CD14-positive monocyte (primary cell): ENCODE measurements at regions not wholly inside any gene's neighbourhood (a gene's known extent, or its start where the extent isn't known, plus 50 kb on each side); places are given as distances from the start of the nearest gene placed in this dataset.

Experiments
- DNase-seq, 3 donors: peaks; one replicate each; pipeline ENCODE4 v3.0.0-alpha.2; 2011 to 2022
- H2AFZ ChIP-seq: 2 replicates; pipeline ENCODE4 v1.6.0; 2012; ENCODE audit warnings: mild to moderate bottlenecking, low read depth, low read length, inconsistent platforms; ENCODE audit not compliant: insufficient read depth, poor library complexity, severe bottlenecking
- H3K27ac ChIP-seq, 2 donors: 1 replicate in 1 of 2; 2 replicates in 1 of 2; pipeline ENCODE4 v1.5.1; 2012 to 2013; ENCODE audit warnings: low read length in 2 of 2, control low read depth in 1 of 2, inconsistent platforms in 1 of 2, low read depth in 1 of 2, mild to moderate bottlenecking in 1 of 2
- H3K27me3 ChIP-seq, 2 donors: one replicate each; pipeline versions ENCODE4 v1.6.0 to v1.6.1; 2011 to 2013; ENCODE audit warnings: low read length in 2 of 2; ENCODE audit not compliant: control insufficient read depth in 2 of 2, insufficient read depth in 2 of 2
- H3K36me3 ChIP-seq, 2 donors: replicated peaks in 1 of 2; 1 replicate in 1 of 2; 2 replicates in 1 of 2; pipeline versions ENCODE4 v1.5.1 to v1.6.1; 2012 to 2013; ENCODE audit warnings: low read length in 2 of 2, control low read depth in 1 of 2, inconsistent platforms in 1 of 2, mild to moderate bottlenecking in 1 of 2; ENCODE audit not compliant: insufficient read depth in 2 of 2, control insufficient read depth in 1 of 2
- H3K4me1 ChIP-seq, 2 donors: 1 replicate in 1 of 2; 2 replicates in 1 of 2; pipeline versions ENCODE4 v1.5.1 to v1.6.1; 2012 to 2013; ENCODE audit warnings: low read length in 2 of 2, control low read depth in 1 of 2, inconsistent platforms in 1 of 2, mild to moderate bottlenecking in 1 of 2, moderate library complexity in 1 of 2; ENCODE audit not compliant: insufficient read depth in 2 of 2, control insufficient read depth in 1 of 2
- H3K4me2 ChIP-seq: replicated peaks from 2 replicates; pipeline ENCODE3; 2012; ENCODE audit warnings: low read length, moderate library complexity, mild to moderate bottlenecking; ENCODE audit not compliant: poor library complexity, severe bottlenecking; ENCODE audit errors: extremely low read depth
- H3K4me3 ChIP-seq, 3 experiments: fragments of 200-600 bp in 1 of 3; sonication (generic) in 1 of 3; replicated peaks in 1 of 3; 1 replicate in 2 of 3; 2 replicates in 1 of 3; pipeline ENCODE4 v1.5.1; 2011 to 2013; ENCODE audit warnings: low read length in 3 of 3, mild to moderate bottlenecking in 3 of 3, control low read depth in 2 of 3, low read depth in 2 of 3, inconsistent platforms in 1 of 3, moderate library complexity in 1 of 3
- H3K79me2 ChIP-seq: 2 replicates; pipeline ENCODE4 v1.6.0; 2012; ENCODE audit warnings: mild to moderate bottlenecking, control low read depth, inconsistent platforms, low read length, moderate library complexity; ENCODE audit not compliant: insufficient read depth
- H3K9ac ChIP-seq: 2 replicates; pipeline ENCODE4 v1.6.0; 2017; ENCODE audit warnings: low read length, mild to moderate bottlenecking; ENCODE audit not compliant: insufficient read depth, poor library complexity, severe bottlenecking
- H3K9me3 ChIP-seq, 2 donors: replicated peaks in 1 of 2; 1 replicate in 1 of 2; 2 replicates in 1 of 2; pipeline versions ENCODE4 v1.5.1 to v1.6.1; 2012 to 2013; ENCODE audit warnings: low read length in 2 of 2, control low read depth in 1 of 2; ENCODE audit not compliant: control insufficient read depth in 1 of 2, insufficient read depth in 1 of 2
- H4K20me1 ChIP-seq: 2 replicates; pipeline ENCODE4 v1.6.0; 2012; ENCODE audit warnings: mild to moderate bottlenecking, low read length, control low read depth, moderate library complexity; ENCODE audit not compliant: insufficient read depth
- H3K27ac Mint-ChIP-seq, 7 donors: one replicate each; pipeline ENCODE4 v1.8.0; 2020; ENCODE audit warnings: mild to moderate bottlenecking in 7 of 7, mixed read lengths in 7 of 7, moderate library complexity in 6 of 7, inconsistent platforms in 2 of 7
- H3K27me3 Mint-ChIP-seq, 3 donors: one replicate each; pipeline ENCODE4 v1.8.0; 2021 to 2022; ENCODE audit warnings: low read depth in 3 of 3, mild to moderate bottlenecking in 3 of 3, mixed read lengths in 3 of 3, moderate library complexity in 3 of 3, inconsistent platforms in 1 of 3
- H3K36me3 Mint-ChIP-seq, 2 donors: one replicate each; pipeline ENCODE4 v1.8.0; 2020; ENCODE audit warnings: mixed read lengths in 2 of 2, inconsistent platforms in 1 of 2, mild to moderate bottlenecking in 1 of 2
- H3K4me1 Mint-ChIP-seq: one replicate; pipeline ENCODE4 v1.8.0; 2020; ENCODE audit warnings: mild to moderate bottlenecking, mixed read lengths
- H3K4me3 Mint-ChIP-seq, 2 donors: one replicate each; pipeline ENCODE4 v1.8.0; 2020; ENCODE audit warnings: mild to moderate bottlenecking in 2 of 2, mixed read lengths in 2 of 2, moderate library complexity in 1 of 2
- H3K9me3 Mint-ChIP-seq, 7 donors: one replicate each; pipeline ENCODE4 v1.8.0; 2020 to 2022; ENCODE audit warnings: mixed read lengths in 7 of 7, mild to moderate bottlenecking in 6 of 7, moderate library complexity in 6 of 7, inconsistent platforms in 2 of 7
- WGBS: methylation state at CpG from one replicate; pipeline ENCODE4 v1.1.5; 2013; ENCODE audit warnings: missing lambda C conversion rate; ENCODE audit not compliant: insufficient coverage; 5-methylcytosine and 5-hydroxymethylcytosine counted together
- intact Hi-C, 2 donors: fragments of 100-400 bp; cut with micrococcal nuclease; formaldehyde crosslinking; loops; one replicate each; pipeline versions ENCODE4 v1.15.0 to v1.15.1; 2023
- TF ChIP-seq, protein P1 (sequence below): fragments of 200-600 bp; IDR thresholded peaks from one replicate; pipeline ENCODE4 v1.8.0; 2022; ENCODE audit warnings: antibody characterized with exemption, mild to moderate bottlenecking

DNA sequence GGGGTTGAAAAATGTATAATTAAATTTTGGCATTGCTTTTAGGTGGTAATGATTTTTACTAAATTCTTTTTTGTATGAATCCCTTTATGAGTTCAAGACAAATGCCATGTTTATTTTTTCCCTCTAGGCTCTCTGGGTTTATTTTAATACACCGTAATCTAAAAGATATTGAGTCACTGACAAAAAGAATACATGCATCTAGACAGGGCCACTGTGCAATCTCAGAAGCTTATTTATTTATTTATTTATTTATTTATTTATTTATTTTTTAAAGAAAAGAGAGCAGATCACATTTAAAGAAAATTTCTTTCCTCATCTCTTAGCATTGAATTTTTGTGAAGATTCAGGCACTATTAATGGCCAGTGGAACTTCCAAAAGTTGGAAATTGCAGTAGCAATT is 283.9 kb upstream of the SLC10A2 start:
- Mint-ChIP-seq H3K27ac (no peak overlapping the region), H3K4me1 (no peaks in the 10 kb centered on the region), H3K27me3 (peaks cover 0 to 2% (median 0%) of the 10 kb centered on the region in 3 donors), H3K4me3 (no peak overlapping the region), H3K36me3 (no peaks in the 10 kb centered on the region), H3K9me3 (peaks cover 0 to 21% (median 3%) of the 10 kb centered on the region in 7 donors)
- Histone ChIP-seq H3K4me2 (no peak overlapping the region), H3K4me1 (no peaks in the 10 kb centered on the region), H4K20me1 (no peaks in the 10 kb centered on the region), H3K36me3 (no peaks in the 10 kb centered on the region), H3K27ac (no peak overlapping the region), H3K9ac (no peak overlapping the region), H3K4me3 (no peak overlapping the region), H3K27me3 (no peaks in the 10 kb centered on the region), H3K79me2 (no peaks in the 10 kb centered on the region), H2AFZ (no peak overlapping the region), H3K9me3 (peaks cover 12 to 13% of the 10 kb centered on the region in 2 donors)
- TF ChIP-seq, protein P1, sequence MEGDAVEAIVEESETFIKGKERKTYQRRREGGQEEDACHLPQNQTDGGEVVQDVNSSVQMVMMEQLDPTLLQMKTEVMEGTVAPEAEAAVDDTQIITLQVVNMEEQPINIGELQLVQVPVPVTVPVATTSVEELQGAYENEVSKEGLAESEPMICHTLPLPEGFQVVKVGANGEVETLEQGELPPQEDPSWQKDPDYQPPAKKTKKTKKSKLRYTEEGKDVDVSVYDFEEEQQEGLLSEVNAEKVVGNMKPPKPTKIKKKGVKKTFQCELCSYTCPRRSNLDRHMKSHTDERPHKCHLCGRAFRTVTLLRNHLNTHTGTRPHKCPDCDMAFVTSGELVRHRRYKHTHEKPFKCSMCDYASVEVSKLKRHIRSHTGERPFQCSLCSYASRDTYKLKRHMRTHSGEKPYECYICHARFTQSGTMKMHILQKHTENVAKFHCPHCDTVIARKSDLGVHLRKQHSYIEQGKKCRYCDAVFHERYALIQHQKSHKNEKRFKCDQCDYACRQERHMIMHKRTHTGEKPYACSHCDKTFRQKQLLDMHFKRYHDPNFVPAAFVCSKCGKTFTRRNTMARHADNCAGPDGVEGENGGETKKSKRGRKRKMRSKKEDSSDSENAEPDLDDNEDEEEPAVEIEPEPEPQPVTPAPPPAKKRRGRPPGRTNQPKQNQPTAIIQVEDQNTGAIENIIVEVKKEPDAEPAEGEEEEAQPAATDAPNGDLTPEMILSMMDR, result no peak
- no CpG with 5 or more reads among the region's 1 CpG for WGBS
- DNase-seq, result no peak
- intact Hi-C loops, result no loop called here

DNA sequence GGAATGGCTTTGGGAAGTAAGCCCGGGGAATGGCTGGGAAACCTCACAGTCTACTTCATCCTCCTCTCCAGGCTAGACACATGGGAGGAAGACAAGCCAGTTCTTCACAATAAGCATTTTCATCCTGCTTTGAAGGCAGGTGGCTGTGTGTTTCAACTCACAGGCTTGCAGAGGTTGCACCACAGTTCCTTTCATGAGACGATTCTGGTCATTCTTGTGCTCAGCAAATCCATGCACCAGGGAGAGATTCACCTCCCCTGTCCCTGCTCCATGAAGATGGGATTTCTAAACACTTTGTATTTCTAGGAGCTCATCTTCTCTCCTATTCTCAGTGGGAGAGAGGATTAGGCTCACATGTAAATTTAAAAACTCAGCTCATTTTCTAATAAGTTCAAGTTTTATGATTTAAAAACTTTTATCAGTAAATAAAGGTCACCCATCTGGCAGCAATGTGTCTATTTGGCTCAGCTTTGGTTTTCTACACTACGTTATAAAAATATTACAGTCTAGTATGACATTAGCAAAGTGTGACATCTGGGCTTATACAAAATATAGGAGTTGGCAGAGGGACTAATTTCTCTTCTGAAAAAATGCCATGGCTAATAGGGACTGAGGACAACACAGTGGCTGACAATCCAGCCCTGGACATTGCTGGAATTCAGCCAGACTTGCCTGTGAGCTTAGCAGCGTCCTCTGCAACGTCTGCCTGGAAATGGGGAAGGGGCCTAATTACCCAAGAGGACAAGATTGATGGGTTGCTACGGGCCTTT is 283.2 kb upstream of the SLC10A2 start:
- TF ChIP-seq, protein P1, result no peak
- 33% methylated on average over 1 of the region's 6 CpGs for WGBS
- Histone ChIP-seq H2AFZ (no peak overlapping the region), H3K4me2 (no peak overlapping the region), H3K27me3 (no peaks in the 10 kb centered on the region), H3K4me3 (no peak overlapping the region), H3K79me2 (no peaks in the 10 kb centered on the region), H3K9ac (no peak overlapping the region), H3K4me1 (no peaks in the 10 kb centered on the region), H3K27ac (no peak overlapping the region), H3K36me3 (no peaks in the 10 kb centered on the region), H4K20me1 (no peaks in the 10 kb centered on the region), H3K9me3 (peaks cover 14 to 19% of the 10 kb centered on the region in 2 donors)
- Mint-ChIP-seq H3K36me3 (no peaks in the 10 kb centered on the region), H3K27ac (no peak overlapping the region), H3K4me3 (no peak overlapping the region), H3K27me3 (peaks cover 0 to 2% (median 0%) of the 10 kb centered on the region in 3 donors), H3K9me3 (peaks cover 0 to 26% (median 9%) of the 10 kb centered on the region in 7 donors), H3K4me1 (no peaks in the 10 kb centered on the region)
- no peak for DNase-seq
- intact Hi-C loops, result no loop called here
